AG04450 (cell line): ENCODE measurements at regions not wholly inside any gene's neighbourhood (a gene's known extent, or its start where the extent isn't known, plus 50 kb on each side); places are given as distances from the start of the nearest gene placed in this dataset.

Experiments
- CTCF ChIA-PET: fragments of 300-600, 350-600 bp; formaldehyde crosslinking; extraction: SDS; loops from one replicate; lab custom pipeline; 2022; ENCODE audit warnings: antibody characterized with exemption, inconsistent platforms; lab: Charles Lee
- POLR2A ChIA-PET: fragments of 350-600 bp; formaldehyde crosslinking; extraction: SDS; loops from one replicate; lab custom pipeline; 2021; ENCODE audit warnings: antibody characterized with exemption, inconsistent platforms; lab: Yijun Ruan, JAX
- DNase-seq: peaks from one replicate; pipeline ENCODE4 v3.0.0-alpha.2; 2011; ENCODE audit warnings: low read depth, low spot score
- H3K27ac ChIP-seq: one replicate; pipeline ENCODE4 v1.5.1; 2012; ENCODE audit warnings: low read depth, low read length, control low read depth
- H3K27me3 ChIP-seq: one replicate; pipeline ENCODE4 v1.6.0; 2012; ENCODE audit warnings: low read length; ENCODE audit not compliant: control insufficient read depth, insufficient read depth
- H3K4me3 ChIP-seq: 2 replicates; pipeline ENCODE4 v1.5.1; 2011; ENCODE audit warnings: mild to moderate bottlenecking, low read depth, low read length, control low read depth
- H3K9me3 ChIP-seq: 2 replicates; pipeline ENCODE4 v1.5.1; 2012; ENCODE audit warnings: low read length; ENCODE audit not compliant: control insufficient read depth, insufficient read depth
- TF ChIP-seq, protein P1 (sequence below): IDR thresholded peaks from 2 replicates; pipeline ENCODE4 v1.5.1; 2011; ENCODE audit warnings: low read depth, low read length, control low read depth, inconsistent platforms

DNA sequence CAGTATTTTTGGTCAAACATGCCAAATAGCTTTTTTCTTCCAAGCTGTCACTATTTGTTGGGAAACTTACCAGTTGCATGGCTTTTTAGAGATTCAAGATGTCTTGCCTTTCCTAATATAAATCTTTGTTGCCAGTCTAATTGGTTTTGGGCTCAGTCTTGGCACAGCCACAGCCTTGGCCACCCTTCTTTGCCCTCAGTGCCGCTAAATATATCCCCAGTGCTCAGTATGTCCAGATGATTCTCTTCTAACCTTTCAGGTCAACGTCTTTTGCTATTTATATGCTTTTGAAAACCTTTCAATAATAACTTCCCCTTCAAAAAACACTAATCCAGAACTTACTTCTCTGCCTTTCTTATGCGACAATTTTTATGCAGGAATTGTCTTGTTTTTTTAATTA, 483.1 kb upstream of the ZFHX3 start:
- Histone ChIP-seq H3K4me3 (no peak overlapping the region), H3K9me3 (no peaks in the 10 kb centered on the region), H3K27me3 (no peaks in the 10 kb centered on the region), H3K27ac (no peak overlapping the region)
- DNase-seq = no peak
- TF ChIP-seq, protein P1, sequence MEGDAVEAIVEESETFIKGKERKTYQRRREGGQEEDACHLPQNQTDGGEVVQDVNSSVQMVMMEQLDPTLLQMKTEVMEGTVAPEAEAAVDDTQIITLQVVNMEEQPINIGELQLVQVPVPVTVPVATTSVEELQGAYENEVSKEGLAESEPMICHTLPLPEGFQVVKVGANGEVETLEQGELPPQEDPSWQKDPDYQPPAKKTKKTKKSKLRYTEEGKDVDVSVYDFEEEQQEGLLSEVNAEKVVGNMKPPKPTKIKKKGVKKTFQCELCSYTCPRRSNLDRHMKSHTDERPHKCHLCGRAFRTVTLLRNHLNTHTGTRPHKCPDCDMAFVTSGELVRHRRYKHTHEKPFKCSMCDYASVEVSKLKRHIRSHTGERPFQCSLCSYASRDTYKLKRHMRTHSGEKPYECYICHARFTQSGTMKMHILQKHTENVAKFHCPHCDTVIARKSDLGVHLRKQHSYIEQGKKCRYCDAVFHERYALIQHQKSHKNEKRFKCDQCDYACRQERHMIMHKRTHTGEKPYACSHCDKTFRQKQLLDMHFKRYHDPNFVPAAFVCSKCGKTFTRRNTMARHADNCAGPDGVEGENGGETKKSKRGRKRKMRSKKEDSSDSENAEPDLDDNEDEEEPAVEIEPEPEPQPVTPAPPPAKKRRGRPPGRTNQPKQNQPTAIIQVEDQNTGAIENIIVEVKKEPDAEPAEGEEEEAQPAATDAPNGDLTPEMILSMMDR = no peak
- POLR2A ChIA-PET = no interaction called here
- CTCF ChIA-PET = no interaction called here

DNA sequence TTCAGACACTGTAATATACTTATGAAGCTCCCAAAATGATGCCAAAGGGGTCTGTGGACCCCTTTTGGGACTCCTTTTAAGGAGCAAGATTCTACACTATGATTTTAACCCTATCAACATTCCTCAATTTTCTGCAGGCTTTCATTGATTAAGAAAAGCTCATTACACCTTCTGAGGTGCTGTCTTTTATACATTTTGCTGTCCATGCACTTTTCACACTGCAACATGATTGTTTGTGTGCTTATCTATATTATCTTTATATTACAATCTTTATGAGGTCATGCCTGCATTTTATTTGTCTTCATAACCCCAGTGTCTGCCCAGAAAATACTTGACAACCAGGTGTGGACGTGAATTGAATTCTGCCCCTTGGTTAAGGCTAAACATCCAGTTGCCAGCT, 482.6 kb upstream of the ZFHX3 start:
- H3K27ac ChIP-seq = no peak overlapping the region
- no peak overlapping the region for H3K4me3 ChIP-seq
- TF ChIP-seq, protein P1 = no peak
- no peak for DNase-seq
- H3K9me3 ChIP-seq = no peaks in the 10 kb centered on the region
- POLR2A ChIA-PET = no interaction called here
- H3K27me3 ChIP-seq = no peaks in the 10 kb centered on the region
- CTCF ChIA-PET = no interaction called here

DNA sequence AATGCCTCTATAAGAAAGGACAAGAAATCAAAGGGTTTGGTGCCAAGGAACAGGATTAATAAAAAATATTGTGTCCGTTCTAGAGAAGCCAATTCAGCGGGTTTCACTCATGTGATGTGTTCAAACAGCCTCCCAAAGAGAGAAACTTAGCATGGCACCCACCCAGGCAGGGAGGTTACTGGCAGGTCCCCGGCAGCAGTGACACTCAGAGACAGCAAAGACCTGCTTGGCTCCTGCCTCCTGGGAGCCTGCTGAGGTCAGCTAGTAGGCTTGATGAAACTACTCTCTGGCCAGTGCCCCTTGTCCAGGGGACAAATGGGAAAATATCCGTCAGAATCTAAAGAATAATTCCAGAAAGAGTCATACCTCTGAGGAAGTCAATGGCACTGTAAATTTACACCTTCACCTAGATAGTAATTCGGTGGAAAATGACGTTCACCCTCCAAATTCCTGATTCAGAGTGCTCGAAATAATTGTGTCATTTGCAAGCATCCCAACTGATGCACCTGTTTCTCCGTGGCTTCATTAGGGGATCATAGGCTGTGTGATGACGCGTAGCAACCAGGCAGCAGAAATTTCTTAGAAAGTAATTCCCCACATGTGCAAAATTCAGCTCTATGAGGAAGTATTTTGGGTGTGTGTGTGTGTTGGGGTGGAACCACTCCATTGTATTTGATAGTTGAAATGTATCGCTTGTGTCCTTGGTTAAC, 481.5 kb upstream of the ZFHX3 start:
- TF ChIP-seq, protein P1 = no peak
- no peak for DNase-seq
- H3K4me3 ChIP-seq = no peak overlapping the region
- H3K27ac ChIP-seq = no peak overlapping the region
- ChIA-PET POLR2A (no interaction called here), CTCF (no interaction called here)
- no peaks in the 10 kb centered on the region for H3K27me3 ChIP-seq
- no peaks in the 10 kb centered on the region for H3K9me3 ChIP-seq

DNA sequence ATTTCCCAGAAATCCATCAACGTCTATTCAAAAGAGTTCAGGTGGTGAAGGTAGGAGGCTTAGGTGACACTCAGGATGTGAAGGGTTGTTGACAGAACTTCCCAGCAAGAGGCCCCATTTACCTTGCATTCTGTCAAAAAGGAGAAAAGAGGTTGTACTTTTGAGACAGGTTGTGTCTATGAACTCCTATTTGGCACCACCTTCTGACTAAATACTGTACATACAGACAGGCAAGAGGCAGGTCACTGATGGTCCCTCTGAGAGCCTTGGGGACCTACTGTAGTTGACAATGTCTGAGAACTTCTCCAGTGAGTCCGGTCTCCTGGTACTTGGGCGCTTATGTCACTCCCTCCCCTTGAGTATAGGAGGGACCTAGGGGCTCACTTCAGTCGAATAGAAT, 479.3 kb upstream of the ZFHX3 start:
- DNase-seq = no peak
- ChIA-PET POLR2A (no interaction called here), CTCF (no interaction called here)

More for the DNA sequence above, 479.3 kb upstream of the ZFHX3 start:
- H3K27ac ChIP-seq = no peak overlapping the region
- TF ChIP-seq, protein P1 = no peak
- no peaks in the 10 kb centered on the region for H3K9me3 ChIP-seq
- no peaks in the 10 kb centered on the region for H3K27me3 ChIP-seq
- H3K4me3 ChIP-seq = no peak overlapping the region
